ENCODE measurements at regions not wholly inside any gene's neighbourhood (a gene's known extent, or its start where the extent isn't known, plus 50 kb on each side); places are given as distances from the start of the nearest gene placed in this dataset.

GRCh38 chr12:124429535-124429934 is 134.6 kb downstream of the RFLNA start:
- TF ChIP-seq CTCF (IDR thresholded peaks at IDR 0.05; ENCODE audit: insufficient read depth, low read length, poor library complexity, severe bottlenecking): no peak

GRCh38 chr12:124428792-124429281 is 133.9 kb downstream of the RFLNA start:
- no peaks in the 10 kb centered on the region for H3K27me3 ChIP-seq (ENCODE audit: control insufficient read depth, insufficient read depth, low read length)
- no peak for DNase-seq (ENCODE audit: low read depth)
- H3K4me3 ChIP-seq (ENCODE audit: low read depth, low read length): no peak overlapping the region
- TF ChIP-seq CTCF (IDR thresholded peaks at IDR 0.05; ENCODE audit: insufficient read depth, low read length, poor library complexity, severe bottlenecking): no peak
- peaks cover 14% of the 10 kb centered on the region for H3K36me3 ChIP-seq (ENCODE audit: control insufficient read depth, insufficient read depth, low read length)

More at GRCh38 chr12:124429535-124429934, 134.6 kb downstream of the RFLNA start:
- Histone ChIP-seq H3K27me3 (ENCODE audit: control insufficient read depth, insufficient read depth, low read length) (no peaks in the 10 kb centered on the region), H3K4me3 (ENCODE audit: low read depth, low read length) (no peak overlapping the region), H3K36me3 (ENCODE audit: control insufficient read depth, insufficient read depth, low read length) (peaks cover 14% of the 10 kb centered on the region)
- no peak for DNase-seq (ENCODE audit: low read depth)

- no peak for TF ChIP-seq CTCF (IDR thresholded peaks at IDR 0.05; ENCODE audit: insufficient read depth, low read length, poor library complexity, severe bottlenecking)
Observed at GRCh38 chr12:124428136-124428791, 133.4 kb downstream of the RFLNA start.

GRCh38 chr12:124426594-124427555 is 132.0 kb downstream of the RFLNA start:
- no peak for DNase-seq (ENCODE audit: low read depth)
- Histone ChIP-seq H3K4me3 (ENCODE audit: low read depth, low read length) (no peak overlapping the region), H3K27me3 (ENCODE audit: control insufficient read depth, insufficient read depth, low read length) (no peaks in the 10 kb centered on the region), H3K36me3 (ENCODE audit: control insufficient read depth, insufficient read depth, low read length) (peaks cover 14% of the 10 kb centered on the region)
- no peak for TF ChIP-seq CTCF (IDR thresholded peaks at IDR 0.05; ENCODE audit: insufficient read depth, low read length, poor library complexity, severe bottlenecking)

More at GRCh38 chr12:124428136-124428791, 133.4 kb downstream of the RFLNA start:
- DNase-seq (ENCODE audit: low read depth): no peak
- H3K4me3 ChIP-seq (ENCODE audit: low read depth, low read length): no peak overlapping the region
- peaks cover 14% of the 10 kb centered on the region for H3K36me3 ChIP-seq (ENCODE audit: control insufficient read depth, insufficient read depth, low read length)
- H3K27me3 ChIP-seq (ENCODE audit: control insufficient read depth, insufficient read depth, low read length): no peaks in the 10 kb centered on the region

- TF ChIP-seq CTCF (IDR thresholded peaks at IDR 0.05; ENCODE audit: insufficient read depth, low read length, poor library complexity, severe bottlenecking): no peak
- Histone ChIP-seq H3K36me3 (ENCODE audit: control insufficient read depth, insufficient read depth, low read length) (peaks cover 12% of the 10 kb centered on the region), H3K27me3 (ENCODE audit: control insufficient read depth, insufficient read depth, low read length) (no peaks in the 10 kb centered on the region), H3K4me3 (ENCODE audit: low read depth, low read length) (no peak overlapping the region)
- DNase-seq (ENCODE audit: low read depth): no peak
Observed at GRCh38 chr12:124425667-124426066, 130.8 kb downstream of the RFLNA start.

Data from kidney epithelial cell (primary cell).